Fibroblast of lung (primary cell): ENCODE measurements at regions not wholly inside any gene's neighbourhood (a gene's known extent, or its start where the extent isn't known, plus 50 kb on each side); places are given as distances from the start of the nearest gene placed in this dataset.

ENCODE experiments used
- EZH2 ChIP-seq: IDR thresholded peaks from 2 replicates; pipeline ENCODE4 v1.5.1; 2012; ENCODE audit warnings: low read length, control low read depth, mild to moderate bottlenecking; ENCODE audit errors: missing control alignments
- TF ChIP-seq, protein P1 (sequence below), 2 donors: IDR thresholded peaks in 1 of 2; conservative IDR thresholded peaks in 1 of 2; 1 replicate in 1 of 2; 2 replicates in 1 of 2; pipeline ENCODE4 v1.5.1; 2011 to 2012; ENCODE audit warnings: low read length in 2 of 2, control low read depth in 1 of 2, inconsistent platforms in 1 of 2, low read depth in 1 of 2, mild to moderate bottlenecking in 1 of 2

DNA sequence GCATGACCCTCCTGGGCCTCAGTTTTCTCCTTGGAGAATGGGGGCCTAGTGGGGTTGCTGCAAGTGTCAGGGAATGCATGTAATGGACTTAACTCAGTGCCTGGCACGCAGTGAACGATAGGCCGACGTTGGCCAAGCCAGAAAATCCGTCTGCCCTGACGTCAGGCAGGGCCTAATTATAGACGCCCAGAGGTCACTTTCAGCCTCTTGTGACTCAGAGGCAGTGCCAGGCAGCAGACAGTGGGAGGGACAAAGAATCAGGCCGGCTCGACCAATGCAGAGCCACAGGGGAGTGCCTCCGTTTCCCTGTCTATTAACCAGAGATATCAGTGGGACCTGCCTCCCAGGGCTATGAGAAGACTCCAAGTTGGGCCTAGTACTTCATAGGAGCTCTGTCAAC is 115.0 kb downstream of the MN1 start:
- TF ChIP-seq, protein P1, sequence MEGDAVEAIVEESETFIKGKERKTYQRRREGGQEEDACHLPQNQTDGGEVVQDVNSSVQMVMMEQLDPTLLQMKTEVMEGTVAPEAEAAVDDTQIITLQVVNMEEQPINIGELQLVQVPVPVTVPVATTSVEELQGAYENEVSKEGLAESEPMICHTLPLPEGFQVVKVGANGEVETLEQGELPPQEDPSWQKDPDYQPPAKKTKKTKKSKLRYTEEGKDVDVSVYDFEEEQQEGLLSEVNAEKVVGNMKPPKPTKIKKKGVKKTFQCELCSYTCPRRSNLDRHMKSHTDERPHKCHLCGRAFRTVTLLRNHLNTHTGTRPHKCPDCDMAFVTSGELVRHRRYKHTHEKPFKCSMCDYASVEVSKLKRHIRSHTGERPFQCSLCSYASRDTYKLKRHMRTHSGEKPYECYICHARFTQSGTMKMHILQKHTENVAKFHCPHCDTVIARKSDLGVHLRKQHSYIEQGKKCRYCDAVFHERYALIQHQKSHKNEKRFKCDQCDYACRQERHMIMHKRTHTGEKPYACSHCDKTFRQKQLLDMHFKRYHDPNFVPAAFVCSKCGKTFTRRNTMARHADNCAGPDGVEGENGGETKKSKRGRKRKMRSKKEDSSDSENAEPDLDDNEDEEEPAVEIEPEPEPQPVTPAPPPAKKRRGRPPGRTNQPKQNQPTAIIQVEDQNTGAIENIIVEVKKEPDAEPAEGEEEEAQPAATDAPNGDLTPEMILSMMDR (conservative IDR thresholded peaks at IDR 0.05 in 1 of 2, IDR thresholded peaks at IDR 0.05 in 1 of 2; ENCODE audit: low read depth in 1 of 2, low read length in 2 of 2) = no peak
- no peak for TF ChIP-seq EZH2
